Mammary epithelial cell (primary cell): ENCODE measurements at regions not wholly inside any gene's neighbourhood (a gene's known extent, or its start where the extent isn't known, plus 50 kb on each side); places are given as distances from the start of the nearest gene placed in this dataset.

Experiments used
- CTCF ChIP-seq, 2 donors: IDR thresholded peaks in 1 of 2; conservative IDR thresholded peaks in 1 of 2; 2 replicates each; pipeline ENCODE4 v1.5.1; 2011 to 2012; ENCODE audit warnings: inconsistent platforms in 2 of 2, low read length in 2 of 2, mild to moderate bottlenecking in 2 of 2, control low read depth in 1 of 2, low read depth in 1 of 2; ENCODE audit not compliant: insufficient read depth in 1 of 2; ENCODE audit errors: extremely low read depth in 1 of 2
- EZH2 ChIP-seq: IDR thresholded peaks from 2 replicates; pipeline ENCODE4 v1.6.1; 2012; ENCODE audit warnings: low read length, inconsistent platforms, borderline replicate concordance

GRCh38 chr5:2579126-2579525 is 172.4 kb downstream of the IRX2 start:
- TF ChIP-seq EZH2 (no peak), CTCF (conservative IDR thresholded peaks at IDR 0.05 in 1 of 2, IDR thresholded peaks at IDR 0.05 in 1 of 2; ENCODE audit: extremely low read depth in 1 of 2, insufficient read depth in 1 of 2, low read depth in 1 of 2, low read length in 2 of 2) (no peak)
